ENCODE measurements at regions not wholly inside any gene's neighbourhood (a gene's known extent, or its start where the extent isn't known, plus 50 kb on each side); places are given as distances from the start of the nearest gene placed in this dataset.

GRCh38 chr2:61700464-61700863, 153.4 kb downstream of the FAM161A start:
- TF ChIP-seq SP1 (IDR thresholded peaks at IDR 0.05; ENCODE audit: low read depth, low read length): no peak
- TF ChIP-seq, protein P1, sequence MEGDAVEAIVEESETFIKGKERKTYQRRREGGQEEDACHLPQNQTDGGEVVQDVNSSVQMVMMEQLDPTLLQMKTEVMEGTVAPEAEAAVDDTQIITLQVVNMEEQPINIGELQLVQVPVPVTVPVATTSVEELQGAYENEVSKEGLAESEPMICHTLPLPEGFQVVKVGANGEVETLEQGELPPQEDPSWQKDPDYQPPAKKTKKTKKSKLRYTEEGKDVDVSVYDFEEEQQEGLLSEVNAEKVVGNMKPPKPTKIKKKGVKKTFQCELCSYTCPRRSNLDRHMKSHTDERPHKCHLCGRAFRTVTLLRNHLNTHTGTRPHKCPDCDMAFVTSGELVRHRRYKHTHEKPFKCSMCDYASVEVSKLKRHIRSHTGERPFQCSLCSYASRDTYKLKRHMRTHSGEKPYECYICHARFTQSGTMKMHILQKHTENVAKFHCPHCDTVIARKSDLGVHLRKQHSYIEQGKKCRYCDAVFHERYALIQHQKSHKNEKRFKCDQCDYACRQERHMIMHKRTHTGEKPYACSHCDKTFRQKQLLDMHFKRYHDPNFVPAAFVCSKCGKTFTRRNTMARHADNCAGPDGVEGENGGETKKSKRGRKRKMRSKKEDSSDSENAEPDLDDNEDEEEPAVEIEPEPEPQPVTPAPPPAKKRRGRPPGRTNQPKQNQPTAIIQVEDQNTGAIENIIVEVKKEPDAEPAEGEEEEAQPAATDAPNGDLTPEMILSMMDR (IDR thresholded peaks at IDR 0.05; ENCODE audit: control extremely low read depth in 1 of 3, insufficient read depth in 1 of 3, low read depth in 1 of 3, low read length in 3 of 3): no peak
- TF ChIP-seq EZH2 (IDR thresholded peaks at IDR 0.05; ENCODE audit: low read depth, low read length, severe bottlenecking): no peak

Measured in H1 (cell line).